Skeletal muscle cell (primary cell): ENCODE measurements at regions not wholly inside any gene's neighbourhood (a gene's known extent, or its start where the extent isn't known, plus 50 kb on each side); places are given as distances from the start of the nearest gene placed in this dataset.

ENCODE experiments used
- DNase-seq: peaks from one replicate; pipeline ENCODE4 v3.0.0-alpha.2; 2010; ENCODE audit warnings: low read depth
- H3K4me3 ChIP-seq: 2 replicates; pipeline ENCODE4 v1.5.1; 2011; ENCODE audit warnings: low read depth, mild to moderate bottlenecking, control low read depth, low read length, moderate library complexity

GRCh38 chrX:43002526-43003203, 224.7 kb upstream of the PPP1R2C start:
- no peak for DNase-seq
- H3K4me3 ChIP-seq = no peak overlapping the region

GRCh38 chrX:43003204-43003565, 225.2 kb upstream of the PPP1R2C start:
- no peak overlapping the region for H3K4me3 ChIP-seq
- DNase-seq = no peak

GRCh38 chrX:43003939-43004338, 226.0 kb upstream of the PPP1R2C start:
- no peak for DNase-seq

GRCh38 chrX:43005561-43005960, 227.6 kb upstream of the PPP1R2C start:
- DNase-seq = no peak
- no peak overlapping the region for H3K4me3 ChIP-seq

More at GRCh38 chrX:43003939-43004338, 226.0 kb upstream of the PPP1R2C start:
- no peak overlapping the region for H3K4me3 ChIP-seq

DNA sequence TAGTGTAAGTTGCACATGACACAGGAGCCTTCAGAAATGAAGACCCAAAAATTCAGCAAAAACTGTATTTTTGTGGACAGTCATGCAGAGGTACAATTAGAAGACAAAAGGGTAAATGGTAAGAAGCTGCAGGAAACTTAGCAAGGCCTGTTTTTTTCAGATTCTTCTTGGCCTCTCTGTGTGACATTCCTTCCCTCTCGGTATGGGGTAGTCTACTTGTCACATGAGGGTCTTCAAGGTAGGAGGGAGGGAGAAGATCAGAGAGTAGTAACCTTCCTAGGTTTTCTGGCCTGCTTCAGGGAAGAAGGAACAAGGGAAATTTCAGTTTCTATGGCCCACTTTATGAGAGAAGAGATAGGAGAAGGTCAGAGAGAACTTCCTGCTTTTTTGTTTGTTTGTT, 230.4 kb upstream of the PPP1R2C start:
- no peak overlapping the region for H3K4me3 ChIP-seq
- no peak for DNase-seq

- no peak for DNase-seq
- no peak overlapping the region for H3K4me3 ChIP-seq
These were observed 238.1 kb upstream of the PPP1R2C start for GRCh38 chrX:43016021-43016420.

DNA sequence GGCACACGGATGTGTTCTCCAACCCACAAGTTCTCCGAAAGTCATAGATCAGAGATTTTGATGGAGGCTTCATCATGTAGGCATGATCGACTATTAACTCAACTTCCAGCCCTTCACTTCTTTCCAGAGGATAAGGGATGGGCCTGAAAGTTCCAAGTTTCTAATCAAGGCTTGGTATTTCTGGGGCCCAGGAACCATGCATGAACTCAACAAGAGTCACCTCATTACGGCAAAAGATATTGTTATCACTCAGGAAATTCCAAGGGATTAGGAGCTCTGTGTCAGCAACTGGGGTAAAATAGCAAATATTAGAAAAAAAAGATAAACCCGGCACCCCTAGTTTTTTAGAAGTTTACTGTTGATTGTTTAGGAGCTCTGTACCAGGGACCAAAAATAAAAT, 240.1 kb upstream of the PPP1R2C start:
- no peak overlapping the region for H3K4me3 ChIP-seq
- no peak for DNase-seq

- no peak for DNase-seq
- no peak overlapping the region for H3K4me3 ChIP-seq
These were observed 241.1 kb upstream of the PPP1R2C start for GRCh38 chrX:43019021-43019420.

DNA sequence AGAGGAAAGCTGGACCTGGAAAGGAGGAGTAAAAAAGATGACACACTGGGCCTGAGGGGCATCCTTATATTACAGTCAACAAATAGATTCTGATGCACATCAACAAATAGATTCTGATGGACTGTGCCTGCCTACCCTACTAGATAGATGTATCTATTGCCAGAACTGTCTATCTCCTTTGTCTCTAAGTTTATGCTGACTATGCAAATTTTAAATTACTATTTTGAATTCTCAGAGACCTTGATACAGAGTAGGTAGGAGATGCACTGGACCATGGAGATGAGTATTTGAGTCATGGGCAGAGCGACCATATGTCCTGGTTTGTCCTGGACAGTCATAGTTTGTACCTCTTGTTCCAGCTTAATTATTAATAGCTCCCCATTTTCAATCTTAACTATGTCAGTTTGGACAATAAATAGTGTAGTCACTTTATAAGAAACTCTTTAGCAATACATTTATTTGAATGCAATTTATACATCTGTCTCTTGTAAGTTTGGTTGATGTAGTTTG, 247.9 kb upstream of the PPP1R2C start:
- no peak overlapping the region for H3K4me3 ChIP-seq
- DNase-seq = no peak

DNA sequence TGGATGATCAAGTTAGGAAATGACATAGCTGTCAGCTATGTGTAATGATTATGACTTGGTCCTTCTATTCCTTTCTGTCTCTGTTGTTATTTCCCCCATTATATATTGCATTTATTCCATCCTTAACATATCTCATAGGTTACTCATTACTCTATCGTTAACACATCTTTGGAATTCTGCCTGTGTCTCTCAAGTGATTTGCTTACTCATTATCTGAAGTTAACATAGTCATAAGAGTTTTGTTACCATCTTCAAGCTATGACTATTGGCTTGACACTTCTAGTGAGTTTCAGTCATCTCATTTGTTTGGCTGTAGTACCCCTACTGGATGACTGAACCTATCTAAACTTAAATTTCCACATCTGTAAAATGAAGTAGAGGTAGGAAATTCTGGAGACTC, 286.1 kb upstream of the PPP1R2C start:
- DNase-seq = no peak
- no peak overlapping the region for H3K4me3 ChIP-seq

GRCh38 chrX:43065978-43066377, 288.0 kb upstream of the PPP1R2C start:
- no peak overlapping the region for H3K4me3 ChIP-seq
- DNase-seq = no peak

DNA sequence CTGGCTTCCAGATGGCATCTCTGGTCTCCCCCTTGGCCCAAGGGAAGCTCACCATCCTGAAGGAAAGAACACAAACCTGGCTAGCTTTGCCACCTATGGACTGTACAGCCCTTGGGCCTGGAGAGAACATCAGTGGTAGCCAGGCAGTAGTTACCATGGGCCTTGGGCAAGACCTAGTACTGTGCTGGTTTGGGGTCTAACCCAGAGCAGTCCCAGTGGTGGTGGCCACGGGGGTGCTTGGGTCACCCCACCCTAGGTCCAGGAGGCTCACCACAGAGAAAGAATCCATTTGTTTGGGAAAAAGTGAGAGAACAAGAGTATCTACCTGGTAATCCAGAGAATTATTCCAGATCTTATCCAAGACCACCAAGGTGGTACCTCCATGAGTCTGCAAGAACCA, 290.7 kb upstream of the PPP1R2C start:
- no peak for DNase-seq
- no peak overlapping the region for H3K4me3 ChIP-seq

- H3K4me3 ChIP-seq = no peak overlapping the region
- DNase-seq = no peak
These were observed 305.1 kb upstream of the PPP1R2C start for GRCh38 chrX:43083016-43083415.

DNA sequence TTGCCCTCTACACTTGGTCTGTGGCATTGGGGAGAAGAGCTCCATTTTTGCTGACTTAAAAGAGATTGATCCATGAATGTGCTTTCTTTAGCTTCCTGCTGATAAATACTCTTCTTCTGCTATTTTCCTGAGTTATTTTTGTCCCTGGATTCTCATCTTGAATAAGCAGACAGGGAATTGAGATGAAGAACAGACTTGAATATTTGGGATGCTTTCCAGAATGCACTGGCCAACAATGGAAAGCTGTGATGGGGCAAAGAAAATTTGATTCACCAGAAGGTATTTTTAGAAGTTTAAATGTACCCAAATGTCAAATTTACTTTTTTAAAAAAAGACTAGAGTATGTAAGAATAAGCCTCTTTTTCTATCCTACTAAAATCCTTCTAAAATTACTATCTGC, 309.9 kb upstream of the PPP1R2C start:
- no peak overlapping the region for H3K4me3 ChIP-seq
- no peak for DNase-seq

GRCh38 chrX:43096830-43097229, 318.9 kb upstream of the PPP1R2C start:
- no peak for DNase-seq
- no peak overlapping the region for H3K4me3 ChIP-seq

- no peak for DNase-seq
- no peak overlapping the region for H3K4me3 ChIP-seq
These were observed 328.0 kb upstream of the PPP1R2C start for GRCh38 chrX:43106009-43106408.

DNA sequence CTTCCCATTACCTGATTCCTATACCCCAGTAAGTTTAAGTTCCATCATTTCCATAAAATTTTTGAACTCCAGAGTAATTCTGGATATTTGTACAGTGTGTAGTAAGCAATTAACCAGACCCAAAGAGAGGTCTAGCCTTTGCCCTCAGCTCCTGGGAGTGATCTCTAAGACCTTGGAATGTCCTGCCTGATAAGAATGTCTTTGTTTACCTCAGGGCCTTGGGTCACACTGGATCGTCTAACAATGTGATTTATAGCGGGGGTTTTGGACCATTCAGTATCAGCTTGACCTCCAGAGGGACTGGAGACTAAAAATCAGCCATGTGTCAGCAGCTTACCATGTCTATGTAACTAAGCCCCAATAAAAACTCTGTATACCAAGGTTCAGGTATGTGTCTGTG, 330.9 kb upstream of the PPP1R2C start:
- no peak for DNase-seq
- H3K4me3 ChIP-seq = no peak overlapping the region

GRCh38 chrX:43121637-43122036, 343.7 kb upstream of the PPP1R2C start:
- DNase-seq = no peak
- no peak overlapping the region for H3K4me3 ChIP-seq

GRCh38 chrX:43139645-43140044, 361.7 kb upstream of the PPP1R2C start:
- DNase-seq = no peak
- no peak overlapping the region for H3K4me3 ChIP-seq

GRCh38 chrX:43140582-43140981, 362.6 kb upstream of the PPP1R2C start:
- no peak for DNase-seq
- no peak overlapping the region for H3K4me3 ChIP-seq

DNA sequence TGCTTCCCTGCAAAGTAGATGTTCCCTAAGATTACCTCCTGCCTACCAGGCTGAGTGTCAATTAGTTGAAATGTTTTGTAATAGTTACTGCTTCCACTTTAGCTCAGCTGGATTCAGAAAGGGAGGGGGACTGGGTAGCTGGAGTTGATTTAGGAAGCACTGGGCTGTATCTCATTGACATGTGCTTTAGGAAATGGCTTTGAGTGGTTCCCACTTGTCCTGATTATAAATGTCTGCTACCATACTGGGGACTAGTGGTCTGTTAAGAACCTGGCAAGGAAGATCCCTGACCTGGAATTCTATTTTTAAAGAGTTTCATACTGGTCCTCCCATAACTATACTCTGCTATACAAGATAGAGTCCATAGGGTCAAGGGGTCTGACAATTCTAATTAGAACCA, 363.9 kb upstream of the PPP1R2C start:
- no peak for DNase-seq
- H3K4me3 ChIP-seq = no peak overlapping the region

DNA sequence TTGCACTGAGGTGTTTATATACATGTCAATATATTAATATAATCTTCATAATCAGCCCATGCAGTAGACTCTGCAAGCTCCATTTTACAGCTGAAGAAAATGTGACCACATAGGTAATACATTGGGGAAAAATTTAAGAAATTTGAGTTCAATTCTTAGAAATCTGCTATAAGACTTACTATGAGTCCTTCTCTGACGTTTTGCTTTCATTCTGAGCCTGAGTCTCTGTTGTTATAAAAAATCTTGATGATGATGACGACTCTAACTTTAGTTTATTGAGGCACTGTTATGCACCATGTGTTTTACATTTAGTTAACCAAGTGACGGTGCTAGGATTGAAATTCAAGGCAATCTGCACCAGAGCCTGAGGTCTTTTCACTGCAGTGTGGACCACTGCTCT, 370.3 kb upstream of the PPP1R2C start:
- H3K4me3 ChIP-seq = no peak overlapping the region
- no peak for DNase-seq
